Mesothelial cell of epicardium (in vitro differentiated cells): ENCODE measurements at regions not wholly inside any gene's neighbourhood (a gene's known extent, or its start where the extent isn't known, plus 50 kb on each side); places are given as distances from the start of the nearest gene placed in this dataset.
A peak's percentile ranks its signal among the peaks of the same experiment; 100 is the strongest.

Source experiments
- DNase-seq, 2 experiments: peaks; one replicate each; pipeline ENCODE4 v3.0.0; 2021; ENCODE audit warnings: low spot score in 2 of 2; ENCODE audit not compliant: unreplicated experiment in 2 of 2
- H3K27ac Mint-ChIP-seq: 2 replicates; pipeline ENCODE4 v1.8.0; 2021; ENCODE audit warnings: mixed read lengths
- H3K27me3 Mint-ChIP-seq: 2 replicates; pipeline ENCODE4 v1.8.0; 2021; ENCODE audit warnings: low read depth, mixed read lengths
- H3K36me3 Mint-ChIP-seq: 2 replicates; pipeline ENCODE4 v1.8.0; 2021; ENCODE audit warnings: mixed read lengths
- H3K4me1 Mint-ChIP-seq: 2 replicates; pipeline ENCODE4 v1.8.0; 2021; ENCODE audit warnings: mixed read lengths
- H3K4me3 Mint-ChIP-seq: 2 replicates; pipeline ENCODE4 v1.8.0; 2021; ENCODE audit warnings: mild to moderate bottlenecking, moderate library complexity, mixed read lengths
- H3K9me3 Mint-ChIP-seq: 2 replicates; pipeline ENCODE4 v1.8.0; 2021; ENCODE audit warnings: mixed read lengths
- TF ChIP-seq, protein P1 (sequence below): fragments of 200-600 bp; sonication (generic); IDR thresholded peaks from one replicate; pipeline ENCODE4 v1.5.0; 2021; ENCODE audit warnings: antibody characterized with exemption; ENCODE audit not compliant: unreplicated experiment

GRCh38 chr5:6544561-6544935 lies 88.3 kb downstream of the NSUN2 start:
- Mint-ChIP-seq H3K4me1 (no peaks in the 10 kb centered on the region), H3K9me3 (no peaks in the 10 kb centered on the region), H3K36me3 (no peaks in the 10 kb centered on the region), H3K27ac (no peak overlapping the region), H3K4me3 (no peak overlapping the region), H3K27me3 (peaks cover 50% of the 10 kb centered on the region)
- TF ChIP-seq, protein P1, sequence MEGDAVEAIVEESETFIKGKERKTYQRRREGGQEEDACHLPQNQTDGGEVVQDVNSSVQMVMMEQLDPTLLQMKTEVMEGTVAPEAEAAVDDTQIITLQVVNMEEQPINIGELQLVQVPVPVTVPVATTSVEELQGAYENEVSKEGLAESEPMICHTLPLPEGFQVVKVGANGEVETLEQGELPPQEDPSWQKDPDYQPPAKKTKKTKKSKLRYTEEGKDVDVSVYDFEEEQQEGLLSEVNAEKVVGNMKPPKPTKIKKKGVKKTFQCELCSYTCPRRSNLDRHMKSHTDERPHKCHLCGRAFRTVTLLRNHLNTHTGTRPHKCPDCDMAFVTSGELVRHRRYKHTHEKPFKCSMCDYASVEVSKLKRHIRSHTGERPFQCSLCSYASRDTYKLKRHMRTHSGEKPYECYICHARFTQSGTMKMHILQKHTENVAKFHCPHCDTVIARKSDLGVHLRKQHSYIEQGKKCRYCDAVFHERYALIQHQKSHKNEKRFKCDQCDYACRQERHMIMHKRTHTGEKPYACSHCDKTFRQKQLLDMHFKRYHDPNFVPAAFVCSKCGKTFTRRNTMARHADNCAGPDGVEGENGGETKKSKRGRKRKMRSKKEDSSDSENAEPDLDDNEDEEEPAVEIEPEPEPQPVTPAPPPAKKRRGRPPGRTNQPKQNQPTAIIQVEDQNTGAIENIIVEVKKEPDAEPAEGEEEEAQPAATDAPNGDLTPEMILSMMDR, result no peak
- DNase-seq, result peak in 1 of 2 experiments; percentile 9
